ENCODE measurements at regions not wholly inside any gene's neighbourhood (a gene's known extent, or its start where the extent isn't known, plus 50 kb on each side); places are given as distances from the start of the nearest gene placed in this dataset.
"Not testable (repeated sequence)": the region's sequence is repeated elsewhere in the genome, so short reads cannot be mapped to it uniquely, and the experiment has no call there.

- TF ChIP-seq CTCF (conservative IDR thresholded peaks at IDR 0.05 in 1 of 2, IDR thresholded peaks at IDR 0.05 in 1 of 2; ENCODE audit: extremely low read depth in 1 of 2, insufficient read depth in 1 of 2, low read depth in 1 of 2, low read length in 2 of 2); EZH2 (IDR thresholded peaks at IDR 0.05; ENCODE audit: borderline replicate concordance, low read length): not testable (repeated sequence)
Observed at GRCh38 chr11:130984241-130984640, 68.0 kb upstream of the SNX19 start.

All from mammary epithelial cell (primary cell).